Caco-2 (cell line): ENCODE measurements at regions not wholly inside any gene's neighbourhood (a gene's known extent, or its start where the extent isn't known, plus 50 kb on each side); places are given as distances from the start of the nearest gene placed in this dataset.

Experiments used
- BruUV-seq: library from RNA; stranded (reverse); fragments of 400-500 nt; replicated peaks from 2 replicates; lab custom pipeline; 2021; lab: Mats Ljungman, UMichigan
- CTCF ChIA-PET: fragments of 300-600 bp; sonication (Branson Sonifier 250); formaldehyde crosslinking; loops from one replicate; lab custom pipeline; 2022; ENCODE audit warnings: antibody characterized with exemption; lab: Charles Lee
- POLR2A ChIA-PET: fragments of 300-600 bp; sonication (Branson Sonifier 250); formaldehyde crosslinking; loops from one replicate; lab custom pipeline; 2022; ENCODE audit warnings: antibody characterized with exemption; lab: Charles Lee
- DNase-seq, 2 experiments: peaks; one replicate each; pipeline versions ENCODE4 v3.0.0 to v3.0.0-alpha.2; 2020 to 2022
- H3K27me3 ChIP-seq: replicated peaks from 2 replicates; pipeline ENCODE4 v1.6.0; 2011; ENCODE audit warnings: low read length; ENCODE audit not compliant: control insufficient read depth, insufficient read depth
- H3K36me3 ChIP-seq: 2 replicates; pipeline ENCODE4 v1.5.1; 2011; ENCODE audit warnings: low read length; ENCODE audit not compliant: control insufficient read depth, insufficient read depth
- H3K4me1 ChIP-seq: fragments of 250-450 bp; sonication (Bioruptor Pico); 2 replicates; pipeline ENCODE4 v1.5.1; 2020; ENCODE audit warnings: mild to moderate bottlenecking
- H3K4me3 ChIP-seq: 2 replicates; pipeline ENCODE4 v1.5.1; 2011; ENCODE audit warnings: low read depth, mild to moderate bottlenecking, control low read depth, low read length
- H3K9me3 ChIP-seq: fragments of 250-450 bp; sonication (Bioruptor Pico); 2 replicates; pipeline ENCODE4 v1.5.1; 2020; ENCODE audit warnings: mild to moderate bottlenecking, moderate library complexity
- H3K27ac Mint-ChIP-seq: one replicate; pipeline ENCODE4 v1.8.0; 2022; ENCODE audit warnings: mixed read lengths; ENCODE audit not compliant: unreplicated experiment
- H3K27me3 Mint-ChIP-seq: one replicate; pipeline ENCODE4 v1.8.0; 2022; ENCODE audit warnings: mixed read lengths; ENCODE audit not compliant: insufficient read depth, unreplicated experiment
- H3K36me3 Mint-ChIP-seq: one replicate; pipeline ENCODE4 v1.8.0; 2022; ENCODE audit warnings: mild to moderate bottlenecking, mixed read lengths; ENCODE audit not compliant: insufficient read depth, unreplicated experiment
- H3K4me1 Mint-ChIP-seq: one replicate; pipeline ENCODE4 v1.8.0; 2022; ENCODE audit warnings: low read depth, mixed read lengths; ENCODE audit not compliant: unreplicated experiment
- H3K4me3 Mint-ChIP-seq: one replicate; pipeline ENCODE4 v1.8.0; 2022; ENCODE audit warnings: mild to moderate bottlenecking, moderate library complexity, mixed read lengths; ENCODE audit not compliant: unreplicated experiment
- H3K9me3 Mint-ChIP-seq: one replicate; pipeline ENCODE4 v1.8.0; 2022; ENCODE audit warnings: mixed read lengths; ENCODE audit not compliant: unreplicated experiment
- intact Hi-C: fragments of 100-400 bp; cut with micrococcal nuclease; formaldehyde crosslinking; loops from one replicate; pipeline ENCODE4 v1.10.0; 2022; ENCODE audit not compliant: unreplicated experiment
- TF ChIP-seq, protein P1 (sequence below), 2 experiments: fragments of 200-600 bp in 1 of 2; IDR thresholded peaks; 1 replicate in 1 of 2; 2 replicates in 1 of 2; pipeline versions ENCODE4 v1.5.1 to v1.8.0; 2011 to 2022; ENCODE audit warnings: antibody characterized with exemption in 1 of 2, control low read depth in 1 of 2, inconsistent platforms in 1 of 2, low read depth in 1 of 2, low read length in 1 of 2, mild to moderate bottlenecking in 1 of 2, moderate library complexity in 1 of 2; ENCODE audit not compliant: insufficient read depth in 1 of 2, severe bottlenecking in 1 of 2, unreplicated experiment in 1 of 2

DNA sequence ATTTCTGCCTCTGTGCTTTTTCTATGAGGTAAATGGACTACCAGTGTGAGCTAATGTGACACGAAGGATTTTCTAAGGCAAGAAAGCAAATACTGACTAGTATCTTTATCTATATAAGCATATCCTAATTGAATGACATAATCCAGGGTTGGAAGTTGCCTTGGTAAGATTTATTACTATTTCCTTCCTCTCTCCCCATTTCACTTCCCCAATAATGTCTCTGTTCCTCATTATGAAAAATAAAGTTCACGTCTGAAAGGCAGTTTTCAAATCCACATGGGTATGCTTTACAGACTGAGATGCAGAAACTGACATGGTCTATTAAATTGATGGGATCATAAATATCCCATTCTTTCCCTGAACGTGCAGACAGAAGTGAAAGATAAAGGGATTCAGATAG lies 86.0 kb downstream of the DTWD1 start:
- DNase-seq: no peak
- H3K27ac Mint-ChIP-seq: no peak overlapping the region
- no peaks in the 10 kb centered on the region for H3K4me1 Mint-ChIP-seq
- Histone ChIP-seq H3K4me3 (no peak overlapping the region), H3K36me3 (no peaks in the 10 kb centered on the region), H3K4me1 (no peaks in the 10 kb centered on the region), H3K9me3 (no peaks in the 10 kb centered on the region), H3K27me3 (no peaks in the 10 kb centered on the region)
- no peak overlapping the region for H3K4me3 Mint-ChIP-seq
- H3K27me3 Mint-ChIP-seq: no peaks in the 10 kb centered on the region
- H3K9me3 Mint-ChIP-seq: peaks cover 29% of the 10 kb centered on the region
- TF ChIP-seq, protein P1, sequence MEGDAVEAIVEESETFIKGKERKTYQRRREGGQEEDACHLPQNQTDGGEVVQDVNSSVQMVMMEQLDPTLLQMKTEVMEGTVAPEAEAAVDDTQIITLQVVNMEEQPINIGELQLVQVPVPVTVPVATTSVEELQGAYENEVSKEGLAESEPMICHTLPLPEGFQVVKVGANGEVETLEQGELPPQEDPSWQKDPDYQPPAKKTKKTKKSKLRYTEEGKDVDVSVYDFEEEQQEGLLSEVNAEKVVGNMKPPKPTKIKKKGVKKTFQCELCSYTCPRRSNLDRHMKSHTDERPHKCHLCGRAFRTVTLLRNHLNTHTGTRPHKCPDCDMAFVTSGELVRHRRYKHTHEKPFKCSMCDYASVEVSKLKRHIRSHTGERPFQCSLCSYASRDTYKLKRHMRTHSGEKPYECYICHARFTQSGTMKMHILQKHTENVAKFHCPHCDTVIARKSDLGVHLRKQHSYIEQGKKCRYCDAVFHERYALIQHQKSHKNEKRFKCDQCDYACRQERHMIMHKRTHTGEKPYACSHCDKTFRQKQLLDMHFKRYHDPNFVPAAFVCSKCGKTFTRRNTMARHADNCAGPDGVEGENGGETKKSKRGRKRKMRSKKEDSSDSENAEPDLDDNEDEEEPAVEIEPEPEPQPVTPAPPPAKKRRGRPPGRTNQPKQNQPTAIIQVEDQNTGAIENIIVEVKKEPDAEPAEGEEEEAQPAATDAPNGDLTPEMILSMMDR (IDR thresholded peaks at IDR 0.05; ENCODE audit: insufficient read depth in 1 of 2, low read depth in 1 of 2, low read length in 1 of 2, severe bottlenecking in 1 of 2, unreplicated experiment in 1 of 2): no peak
- POLR2A ChIA-PET: no interaction called here
- H3K36me3 Mint-ChIP-seq: no peaks in the 10 kb centered on the region
- intact Hi-C loops: no loop called here
- CTCF ChIA-PET: no interaction called here
- BruUV-seq: no TSS peak

DNA sequence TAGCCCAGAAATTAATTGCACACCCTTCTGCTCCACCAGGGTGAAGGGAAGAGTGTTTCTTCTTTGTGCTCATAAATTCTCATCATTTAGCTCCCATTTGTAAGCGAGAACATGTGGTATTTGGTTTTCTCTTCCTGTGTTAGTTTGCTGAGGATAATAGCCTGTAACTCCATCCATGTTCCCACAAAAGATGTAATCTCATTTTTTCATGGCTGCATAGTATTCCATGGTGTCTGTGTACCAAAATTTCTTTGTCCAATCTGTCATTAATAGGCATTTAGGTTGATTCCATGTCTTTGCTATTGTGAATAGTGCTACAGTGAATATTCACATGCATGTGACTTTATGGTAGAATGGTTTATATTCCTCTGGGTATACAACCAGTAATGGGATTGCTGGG lies 86.8 kb downstream of the DTWD1 start:
- Histone ChIP-seq H3K27me3 (no peaks in the 10 kb centered on the region), H3K4me1 (no peaks in the 10 kb centered on the region), H3K4me3 (no peak overlapping the region), H3K9me3 (no peaks in the 10 kb centered on the region), H3K36me3 (no peaks in the 10 kb centered on the region)
- Mint-ChIP-seq H3K27ac (no peak overlapping the region), H3K9me3 (peaks cover 29% of the 10 kb centered on the region), H3K27me3 (no peaks in the 10 kb centered on the region), H3K36me3 (no peaks in the 10 kb centered on the region), H3K4me3 (no peak overlapping the region), H3K4me1 (no peaks in the 10 kb centered on the region)
- intact Hi-C loops: no loop called here
- TF ChIP-seq, protein P1 (IDR thresholded peaks at IDR 0.05; ENCODE audit: insufficient read depth in 1 of 2, low read depth in 1 of 2, low read length in 1 of 2, severe bottlenecking in 1 of 2, unreplicated experiment in 1 of 2): no peak
- BruUV-seq: no TSS peak
- ChIA-PET POLR2A (no interaction called here), CTCF (no interaction called here)
- no peak for DNase-seq

DNA sequence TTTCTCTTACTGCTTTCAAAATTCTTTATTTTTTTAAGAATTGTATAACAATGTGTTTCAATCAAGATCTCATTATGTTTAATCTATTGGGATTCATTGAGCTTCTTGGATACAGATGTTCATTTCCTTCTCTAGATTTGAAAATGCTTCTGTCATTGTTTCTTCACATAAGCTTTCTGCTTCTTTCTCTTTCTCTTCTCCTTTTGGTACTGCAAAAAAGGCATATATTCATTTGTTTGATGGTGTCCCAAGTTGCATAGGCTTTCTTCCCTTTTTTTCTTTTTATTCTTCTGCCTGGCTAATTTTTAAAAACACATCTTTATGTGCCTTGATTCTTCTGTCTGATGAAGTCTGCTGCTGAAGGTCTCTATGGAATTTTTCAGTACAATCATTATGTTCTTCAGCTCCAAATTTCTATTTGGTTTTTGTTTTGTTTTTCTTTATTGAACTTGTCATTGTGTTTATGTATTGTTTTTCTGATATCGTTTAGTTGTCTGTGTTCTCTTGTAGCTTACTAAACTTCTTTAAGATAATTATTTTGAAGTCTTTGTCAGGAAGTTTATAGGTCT lies 88.9 kb downstream of the DTWD1 start:
- intact Hi-C loops: no loop called here
- no peak overlapping the region for H3K27ac Mint-ChIP-seq
- CTCF ChIA-PET: no interaction called here

More for the DNA sequence above, 88.9 kb downstream of the DTWD1 start:
- H3K36me3 Mint-ChIP-seq: no peaks in the 10 kb centered on the region
- no peaks in the 10 kb centered on the region for H3K27me3 Mint-ChIP-seq
- H3K4me1 Mint-ChIP-seq: no peaks in the 10 kb centered on the region
- Histone ChIP-seq H3K27me3 (no peaks in the 10 kb centered on the region), H3K36me3 (no peaks in the 10 kb centered on the region), H3K9me3 (no peaks in the 10 kb centered on the region), H3K4me1 (no peaks in the 10 kb centered on the region), H3K4me3 (no peak overlapping the region)
- peaks cover 29% of the 10 kb centered on the region for H3K9me3 Mint-ChIP-seq
- H3K4me3 Mint-ChIP-seq: no peak overlapping the region
- no TSS peak for BruUV-seq
- TF ChIP-seq, protein P1 (IDR thresholded peaks at IDR 0.05; ENCODE audit: insufficient read depth in 1 of 2, low read depth in 1 of 2, low read length in 1 of 2, severe bottlenecking in 1 of 2, unreplicated experiment in 1 of 2): no peak
- POLR2A ChIA-PET: no interaction called here
- no peak for DNase-seq
